Vagina (tissue), 2 donors: ENCODE measurements at regions not wholly inside any gene's neighbourhood (a gene's known extent, or its start where the extent isn't known, plus 50 kb on each side); places are given as distances from the start of the nearest gene placed in this dataset.

Source experiments
- CTCF ChIP-seq, 3 experiments: fragments of 450-650 bp in 2 of 3; fragments of 200-600 bp in 1 of 3; sonication (generic) in 1 of 3; IDR thresholded peaks; one replicate each; pipeline ENCODE4 v1.5.1; 2017 to 2019; ENCODE audit warnings: antibody characterized with exemption in 3 of 3, mild to moderate bottlenecking in 2 of 3, moderate library complexity in 2 of 3
- POLR2AphosphoS5 ChIP-seq, 2 donors: sonication (generic); formaldehyde crosslinking; IDR thresholded peaks; one replicate each; pipeline ENCODE4 v1.9.0; 2017; ENCODE audit warnings: antibody characterized with exemption in 2 of 2, mild to moderate bottlenecking in 2 of 2, low read depth in 1 of 2; ENCODE audit not compliant: insufficient read depth in 1 of 2

DNA sequence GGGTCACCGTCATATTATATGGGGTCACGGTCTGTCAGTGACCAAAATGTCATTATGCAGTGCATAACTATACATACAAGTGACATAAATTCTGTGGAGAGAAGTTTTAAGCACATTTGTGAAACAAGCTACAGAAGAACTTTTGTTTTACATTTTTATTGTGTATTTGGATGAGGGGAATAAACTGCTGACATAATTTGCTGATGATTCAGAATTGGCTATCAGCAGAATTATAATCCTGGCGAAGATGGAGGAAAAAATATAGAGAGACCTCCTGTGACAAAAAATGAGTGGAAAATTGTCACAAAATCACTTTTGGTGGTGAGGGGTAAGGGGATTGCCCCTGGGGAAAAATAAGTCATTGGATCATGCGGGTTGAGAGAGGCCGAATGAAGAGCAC lies 116.3 kb upstream of the ANKRD55 start:
- TF ChIP-seq POLR2AphosphoS5 (IDR thresholded peaks at IDR 0.05; ENCODE audit: insufficient read depth in 1 of 2, low read depth in 1 of 2): no peak
- no peak for TF ChIP-seq CTCF (IDR thresholded peaks at IDR 0.05)
